Stimulated activated CD8-positive, alpha-beta memory T cell treated with anti-CD3 and anti-CD28 coated beads, Interleukin-7, amount 100 ng/mL, for 4 hours (primary cell): ENCODE measurements at regions not wholly inside any gene's neighbourhood (a gene's known extent, or its start where the extent isn't known, plus 50 kb on each side); places are given as distances from the start of the nearest gene placed in this dataset.
A peak's percentile ranks its signal among the peaks of the same experiment; 100 is the strongest.
"Not testable (repeated sequence)": the region's sequence is repeated elsewhere in the genome, so short reads cannot be mapped to it uniquely, and the experiment has no call there.

Source experiments
- DNase-seq, 2 donors: peaks; one replicate each; pipeline ENCODE4 v3.0.0-alpha.2; 2020; ENCODE audit warnings: low read depth in 2 of 2

GRCh38 chr14:34063470-34064164 is 112.7 kb upstream of the EGLN3 start:
- DNase-seq = no peak

DNA sequence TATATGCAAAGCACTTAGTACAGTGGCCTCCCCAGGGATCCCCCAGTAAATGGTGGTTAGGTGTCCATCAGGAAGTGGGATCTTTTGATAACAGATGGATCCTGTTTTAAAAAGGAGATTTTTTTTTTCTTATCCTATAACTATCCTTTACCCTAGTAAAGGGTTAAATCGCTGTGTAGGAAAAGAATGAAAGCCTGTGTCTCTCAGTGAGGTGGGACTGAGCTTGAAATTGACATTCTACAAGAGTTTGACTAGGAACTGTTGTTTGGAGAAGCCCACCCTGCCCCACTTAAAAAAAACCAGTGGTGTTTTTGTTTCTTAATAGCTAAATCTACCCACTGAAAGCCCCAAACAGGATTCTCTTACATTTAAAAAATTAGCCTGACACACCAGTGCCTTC is 112.2 kb upstream of the EGLN3 start:
- no peak for DNase-seq

DNA sequence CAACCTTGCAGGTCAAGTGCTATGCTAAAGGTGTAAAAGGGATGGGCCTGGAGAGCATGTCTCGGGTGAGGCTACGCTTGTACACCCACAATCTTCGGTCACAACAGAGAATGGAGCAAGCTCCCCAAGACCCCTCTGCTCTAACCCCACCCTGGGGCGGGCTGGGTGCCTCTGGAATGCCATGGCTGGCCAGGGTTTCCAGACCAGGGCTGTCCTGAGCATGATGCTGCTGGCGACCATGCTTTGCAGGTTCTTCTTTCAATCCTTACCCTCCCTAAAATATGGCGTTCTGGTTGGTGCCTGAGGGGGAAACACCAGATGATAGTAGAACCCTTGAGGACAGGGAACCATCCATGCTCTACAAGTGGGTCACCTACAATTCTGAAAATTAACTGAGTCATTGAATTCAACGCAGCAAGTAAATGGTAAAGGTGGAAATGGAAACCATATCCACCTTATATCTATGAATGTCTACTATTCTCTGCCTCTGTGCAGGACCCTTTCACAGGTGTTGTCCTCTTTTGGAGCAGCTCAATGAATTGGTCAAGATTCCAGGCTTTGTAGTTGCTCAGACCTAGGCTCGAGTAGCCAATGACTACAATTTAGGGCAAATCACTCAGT is 111.6 kb upstream of the EGLN3 start:
- DNase-seq = no peak

- no peak for DNase-seq
These were observed 109.8 kb upstream of the EGLN3 start for GRCh38 chr14:34060651-34060999.

DNA sequence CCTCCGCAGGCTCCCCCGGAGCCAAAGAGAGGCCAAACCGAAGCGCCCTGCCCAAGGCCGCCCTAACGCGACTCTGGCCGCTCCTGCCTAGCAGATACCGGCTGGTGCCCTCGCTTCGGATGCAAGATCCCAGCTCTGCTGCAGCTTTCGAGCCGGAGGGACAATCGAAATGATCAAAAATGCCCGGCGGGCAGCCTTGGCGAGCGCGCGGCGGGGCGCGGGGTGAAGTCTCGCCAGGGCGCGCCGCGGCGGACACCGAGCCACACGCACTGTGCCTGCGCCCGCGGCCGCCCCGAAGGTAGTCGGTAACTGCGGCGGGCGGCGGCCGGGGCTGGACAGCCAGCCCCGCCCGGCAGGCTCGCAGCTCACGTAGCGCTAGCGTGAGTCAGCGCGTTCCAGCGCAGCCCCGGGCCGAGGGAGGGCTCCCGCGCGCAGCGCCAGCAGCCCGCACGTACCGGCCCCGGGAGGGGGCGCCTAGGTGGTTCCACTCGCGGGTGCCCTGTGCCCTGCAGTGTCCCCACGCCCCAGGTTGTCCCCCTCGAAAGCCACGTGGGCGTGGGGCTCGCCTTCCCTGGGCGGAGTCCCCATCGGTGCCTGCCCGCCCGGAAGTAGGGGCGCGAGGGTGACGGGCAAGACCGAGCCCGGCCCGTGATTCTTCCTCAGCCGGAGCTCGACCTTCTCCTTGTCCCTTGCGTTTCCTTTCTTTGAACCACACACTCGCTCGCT is 109.2 kb upstream of the EGLN3 start:
- peak in 1 of 2 donors; percentile 42 for DNase-seq

DNA sequence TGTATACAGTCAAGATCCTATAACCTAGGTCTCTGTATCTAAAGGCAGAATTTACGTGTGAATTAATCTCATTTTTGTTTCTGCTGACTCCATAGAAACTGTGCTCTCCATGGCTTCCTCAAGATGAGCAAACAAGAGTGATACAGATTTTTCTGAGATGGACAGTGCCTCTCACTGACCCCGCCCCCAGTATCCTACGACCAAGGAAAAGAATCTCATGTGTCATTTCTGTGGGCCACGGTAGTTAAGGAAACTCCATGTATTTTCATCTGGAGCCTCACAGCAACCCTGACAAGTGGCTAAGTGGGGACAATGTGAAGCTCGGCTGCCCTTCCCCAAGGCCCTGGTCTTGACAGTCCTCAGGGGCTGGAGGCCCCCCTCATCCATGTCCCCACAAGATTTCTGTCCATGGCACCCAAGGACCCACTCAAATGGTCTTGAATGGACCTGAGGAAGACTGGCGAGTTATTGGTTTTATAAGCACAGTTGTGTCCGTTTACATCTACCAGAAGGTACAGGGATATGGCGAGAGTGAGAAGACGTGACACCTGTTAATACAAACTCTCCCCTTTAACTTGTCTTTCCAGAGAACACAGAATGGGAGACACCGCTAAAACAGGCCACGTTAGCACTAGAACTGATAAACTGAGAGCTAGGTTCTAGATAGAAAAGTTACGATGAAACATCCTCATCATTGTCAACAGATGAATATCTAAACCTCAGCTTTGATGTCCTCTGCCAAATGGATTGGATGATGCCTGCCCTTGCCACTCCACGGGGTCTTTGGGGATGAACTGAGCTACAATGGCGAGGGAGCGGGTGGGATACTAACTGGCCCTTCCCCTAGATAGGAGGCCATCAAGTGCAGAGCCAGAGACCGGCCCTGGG is 108.4 kb upstream of the EGLN3 start:
- DNase-seq = no peak

DNA sequence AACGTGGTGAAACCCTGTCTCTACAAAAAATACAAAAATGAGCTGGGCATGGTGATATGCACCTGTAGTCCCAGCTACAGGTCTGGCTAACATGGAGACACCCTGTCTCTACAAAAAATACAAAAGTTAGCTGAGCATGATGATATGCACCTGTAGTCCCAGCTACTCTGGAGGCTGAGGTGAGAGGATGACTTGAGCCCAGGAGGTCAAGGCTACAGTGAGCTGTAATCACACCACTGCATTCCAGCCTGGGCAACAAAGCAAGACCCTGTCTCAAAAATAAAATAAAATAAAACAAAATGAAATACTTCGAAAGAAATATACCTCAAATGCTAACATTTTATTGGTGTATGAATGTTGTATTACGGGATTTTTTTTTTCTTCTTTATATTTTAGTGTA is 107.6 kb upstream of the EGLN3 start:
- DNase-seq = no peak

GRCh38 chr14:34056046-34056445 is 105.2 kb upstream of the EGLN3 start:
- no peak for DNase-seq

DNA sequence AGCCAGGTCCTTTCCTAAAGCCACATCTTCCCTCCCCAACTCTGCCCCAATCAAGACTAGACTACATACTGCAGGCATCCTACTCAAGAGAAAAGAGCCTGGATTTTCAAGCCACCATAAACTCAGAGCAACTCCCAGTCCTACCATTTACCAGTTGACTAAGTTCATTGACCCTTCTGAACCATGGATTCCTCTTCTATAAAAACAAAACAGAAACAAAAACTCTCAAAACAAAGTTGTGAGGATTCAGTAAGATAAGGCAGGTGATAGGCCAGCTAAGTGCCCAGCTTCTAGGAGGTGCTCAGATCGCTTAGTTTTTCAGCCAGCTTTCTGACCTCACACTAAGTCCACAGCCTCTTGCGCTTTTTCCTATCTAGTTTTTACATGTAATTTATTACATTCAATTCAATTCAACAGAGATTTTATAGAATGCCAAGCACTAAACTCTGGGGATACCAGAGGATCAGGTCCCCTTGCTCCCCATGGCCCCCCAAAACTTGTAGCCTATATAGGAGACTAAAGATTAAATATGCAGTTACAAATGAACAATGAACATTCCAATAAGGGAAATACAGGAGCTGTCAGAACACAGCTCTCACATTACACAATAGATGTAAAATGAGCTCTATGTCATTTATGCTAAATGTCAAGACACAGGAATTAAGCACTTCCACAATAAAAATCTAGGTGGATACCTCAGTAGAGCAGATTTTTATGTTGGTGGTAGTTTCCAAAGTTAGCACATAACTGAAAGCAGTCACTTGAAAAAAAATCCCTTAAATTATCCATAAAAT is 104.5 kb upstream of the EGLN3 start:
- DNase-seq = no peak

GRCh38 chr14:34053666-34054065 is 102.8 kb upstream of the EGLN3 start:
- no peak for DNase-seq

DNA sequence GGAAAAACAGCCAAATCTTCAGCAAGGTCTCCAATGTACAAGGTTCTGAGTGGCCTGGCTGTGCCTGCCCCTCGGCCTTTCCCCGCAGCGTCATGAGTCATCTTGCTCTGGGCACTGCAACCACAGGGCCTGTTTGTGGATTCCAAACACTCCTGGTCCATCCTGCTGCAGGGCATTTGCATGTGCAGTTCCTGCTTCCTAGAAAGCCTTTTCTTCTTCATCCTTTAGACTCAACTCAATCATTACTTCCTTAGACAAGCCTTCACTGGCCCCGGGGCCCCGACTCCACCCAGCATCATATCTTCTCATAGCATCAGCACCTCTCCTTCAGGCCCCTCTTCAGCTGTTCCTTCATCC is 101.8 kb upstream of the EGLN3 start:
- DNase-seq = no peak

GRCh38 chr14:34051966-34052657 is 101.2 kb upstream of the EGLN3 start:
- no peak for DNase-seq

- DNase-seq = no peak
These were observed 99.7 kb upstream of the EGLN3 start for GRCh38 chr14:34050606-34051005.

- no peak for DNase-seq
These were observed 98.9 kb upstream of the EGLN3 start for GRCh38 chr14:34049790-34050189.

- not testable (repeated sequence) for DNase-seq
These were observed 98.3 kb upstream of the EGLN3 start for GRCh38 chr14:34049187-34049586.

DNA sequence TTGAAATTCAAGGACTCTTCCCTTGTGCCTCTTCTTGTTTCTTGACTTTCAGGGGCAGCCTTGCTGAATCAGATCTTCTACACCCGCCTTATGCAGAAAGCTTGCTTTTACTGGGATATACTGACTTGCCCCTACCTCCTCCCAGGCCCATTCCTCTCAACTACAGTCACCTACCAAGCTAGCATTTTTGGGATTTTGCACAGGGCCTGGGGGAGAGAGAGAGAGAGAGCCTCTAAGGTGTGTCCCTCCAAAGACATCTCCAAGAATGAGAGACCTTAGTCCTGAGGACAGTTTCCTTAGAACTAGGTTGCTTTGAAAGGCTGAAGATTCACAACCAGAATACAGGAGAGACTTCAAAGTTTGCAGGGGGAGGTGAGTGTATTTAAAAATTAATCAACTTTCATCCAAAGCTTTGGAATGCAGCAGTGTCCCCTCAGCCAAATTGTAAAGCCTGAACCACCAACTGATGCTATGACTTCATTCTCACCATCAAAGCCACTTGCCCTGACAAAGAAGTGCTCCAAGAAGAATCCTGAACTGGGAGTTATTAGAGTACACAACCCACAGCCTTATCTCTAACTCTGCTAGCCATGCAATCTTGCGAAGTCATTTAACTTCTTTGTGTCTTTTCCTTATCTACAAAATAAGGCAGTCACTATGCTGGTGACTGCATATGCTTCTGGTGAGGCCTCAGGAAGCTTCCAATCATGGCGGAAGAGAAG is 96.1 kb upstream of the EGLN3 start:
- no peak for DNase-seq

- no peak for DNase-seq
These were observed 93.9 kb upstream of the EGLN3 start for GRCh38 chr14:34044666-34045306.

- no peak for DNase-seq
These were observed 93.4 kb upstream of the EGLN3 start for GRCh38 chr14:34044373-34044637.

DNA sequence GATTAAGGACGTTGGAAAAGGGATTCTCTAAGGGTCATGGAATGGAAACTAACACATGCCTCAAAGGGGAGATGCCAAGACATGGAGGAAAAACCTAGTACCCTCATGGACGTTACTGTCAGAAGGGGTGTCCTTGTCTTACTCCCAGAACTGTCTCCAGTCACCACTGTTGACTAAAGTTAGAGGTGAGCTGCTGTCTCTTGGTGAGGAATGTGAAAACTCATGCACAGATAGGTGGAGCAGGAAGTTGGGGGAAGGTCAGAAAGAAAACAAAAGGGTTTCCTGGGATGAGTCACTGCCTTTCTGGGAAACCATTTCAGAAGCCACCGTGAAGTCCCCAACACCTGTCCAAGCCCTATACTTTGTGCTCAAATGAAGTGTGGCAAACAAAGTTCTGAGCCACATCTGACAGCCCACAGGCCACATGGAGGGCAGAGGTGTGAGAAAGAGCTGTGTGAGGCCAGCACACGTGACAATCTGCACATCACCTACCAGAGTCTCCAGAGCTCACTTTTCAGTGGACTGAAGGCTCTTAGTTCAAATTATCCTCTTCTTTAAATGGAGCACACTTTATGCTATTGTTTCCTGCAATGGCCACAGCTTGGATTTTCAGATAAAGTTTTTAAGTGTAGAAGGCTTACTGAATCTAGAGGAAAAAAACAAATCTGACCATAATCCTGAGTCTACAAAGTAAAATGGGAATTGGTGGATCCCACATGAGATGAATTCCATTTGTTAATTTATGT is 92.9 kb upstream of the EGLN3 start:
- peak; percentile 29 to 44 for DNase-seq
